Tibial nerve (tissue), 4 donors: ENCODE measurements at regions not wholly inside any gene's neighbourhood (a gene's known extent, or its start where the extent isn't known, plus 50 kb on each side); places are given as distances from the start of the nearest gene placed in this dataset.
"Not testable (repeated sequence)": the region's sequence is repeated elsewhere in the genome, so short reads cannot be mapped to it uniquely, and the experiment has no call there.

Experiments
- DNase-seq, 2 donors: peaks; one replicate each; pipeline ENCODE4 v3.0.0-alpha.2; 2019; ENCODE audit warnings: low spot score in 2 of 2
- H3K27ac ChIP-seq, 4 donors: fragments of 200-600 bp; sonication (generic) in 3 of 4; one replicate each; pipeline ENCODE4 v1.5.1; 2017 to 2019; ENCODE audit warnings: mild to moderate bottlenecking in 1 of 4
- H3K27me3 ChIP-seq, 2 donors: fragments of 200-600 bp; sonication (generic) in 1 of 2; one replicate each; pipeline versions ENCODE4 v1.5.1 to v1.6.0; 2017 to 2019
- H3K36me3 ChIP-seq, 3 donors: fragments of 200-600 bp; sonication (generic); one replicate each; pipeline ENCODE4 v1.5.1; 2018 to 2019
- H3K4me1 ChIP-seq, 4 donors: fragments of 200-600 bp; sonication (generic) in 3 of 4; one replicate each; pipeline ENCODE4 v1.5.1; 2017 to 2019
- H3K4me3 ChIP-seq, 4 donors: fragments of 200-600 bp; sonication (generic) in 3 of 4; one replicate each; pipeline ENCODE4 v1.5.1; 2017 to 2019; ENCODE audit warnings: mild to moderate bottlenecking in 1 of 4, moderate library complexity in 1 of 4
- H3K9me3 ChIP-seq, 4 donors: fragments of 200-600 bp; sonication (generic) in 3 of 4; one replicate each; pipeline ENCODE4 v1.5.1; 2017 to 2019
- EP300 ChIP-seq, 2 donors: sonication (generic); formaldehyde crosslinking; IDR thresholded peaks; one replicate each; pipeline ENCODE4 v1.6.1; 2017; ENCODE audit warnings: antibody characterized with exemption in 2 of 2, mild to moderate bottlenecking in 1 of 2
- POLR2A ChIP-seq, 2 donors: fragments of 450-650 bp; IDR thresholded peaks; one replicate each; pipeline ENCODE4 v1.6.1; 2017; ENCODE audit warnings: antibody characterized with exemption in 2 of 2, mild to moderate bottlenecking in 2 of 2, moderate library complexity in 2 of 2
- WGBS, 2 donors: methylation state at CpG; one replicate each; pipeline ENCODE4 v1.1.5; 2018; 5-methylcytosine and 5-hydroxymethylcytosine counted together
- TF ChIP-seq, protein P1 (sequence below), 5 experiments: fragments of 200-600 bp in 3 of 5; fragments of 450-650 bp in 2 of 5; sonication (generic) in 3 of 5; IDR thresholded peaks; one replicate each; pipeline ENCODE4 v1.5.1; 2016 to 2019; ENCODE audit warnings: antibody characterized with exemption in 5 of 5, mild to moderate bottlenecking in 3 of 5, moderate library complexity in 2 of 5

DNA sequence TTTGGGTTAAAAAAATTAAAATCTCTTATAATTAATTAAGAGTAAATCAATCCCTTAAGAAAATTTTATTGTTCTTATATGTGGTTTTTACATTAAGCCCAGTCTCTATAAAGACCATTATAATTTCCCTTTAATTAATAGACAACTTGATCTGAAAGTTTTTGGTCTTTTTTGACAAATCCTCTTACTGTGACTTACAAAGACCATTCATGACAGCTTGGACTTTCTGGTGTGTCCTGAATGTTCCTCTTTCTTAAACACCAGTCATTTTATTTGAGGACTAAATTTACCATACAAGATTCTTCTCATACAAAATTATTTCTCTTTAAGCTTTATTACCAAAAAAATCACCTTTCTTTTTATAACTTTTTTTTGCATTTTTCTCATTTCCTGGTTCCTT, 368.3 kb downstream of the ADGRD1 start:
- Histone ChIP-seq H3K27ac (no peak overlapping the region), H3K9me3 (peaks cover 0 to 12% (median 0%) of the 10 kb centered on the region in 4 donors), H3K4me3 (no peak overlapping the region), H3K4me1 (peaks cover 0 to 7% (median 0%) of the 10 kb centered on the region in 4 donors), H3K36me3 (no peaks in the 10 kb centered on the region), H3K27me3 (no peaks in the 10 kb centered on the region)
- TF ChIP-seq, protein P1, sequence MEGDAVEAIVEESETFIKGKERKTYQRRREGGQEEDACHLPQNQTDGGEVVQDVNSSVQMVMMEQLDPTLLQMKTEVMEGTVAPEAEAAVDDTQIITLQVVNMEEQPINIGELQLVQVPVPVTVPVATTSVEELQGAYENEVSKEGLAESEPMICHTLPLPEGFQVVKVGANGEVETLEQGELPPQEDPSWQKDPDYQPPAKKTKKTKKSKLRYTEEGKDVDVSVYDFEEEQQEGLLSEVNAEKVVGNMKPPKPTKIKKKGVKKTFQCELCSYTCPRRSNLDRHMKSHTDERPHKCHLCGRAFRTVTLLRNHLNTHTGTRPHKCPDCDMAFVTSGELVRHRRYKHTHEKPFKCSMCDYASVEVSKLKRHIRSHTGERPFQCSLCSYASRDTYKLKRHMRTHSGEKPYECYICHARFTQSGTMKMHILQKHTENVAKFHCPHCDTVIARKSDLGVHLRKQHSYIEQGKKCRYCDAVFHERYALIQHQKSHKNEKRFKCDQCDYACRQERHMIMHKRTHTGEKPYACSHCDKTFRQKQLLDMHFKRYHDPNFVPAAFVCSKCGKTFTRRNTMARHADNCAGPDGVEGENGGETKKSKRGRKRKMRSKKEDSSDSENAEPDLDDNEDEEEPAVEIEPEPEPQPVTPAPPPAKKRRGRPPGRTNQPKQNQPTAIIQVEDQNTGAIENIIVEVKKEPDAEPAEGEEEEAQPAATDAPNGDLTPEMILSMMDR (IDR thresholded peaks at IDR 0.05): no peak
- TF ChIP-seq EP300 (IDR thresholded peaks at IDR 0.05) (no peak), POLR2A (IDR thresholded peaks at IDR 0.05) (no peak)
- DNase-seq: no peak

DNA sequence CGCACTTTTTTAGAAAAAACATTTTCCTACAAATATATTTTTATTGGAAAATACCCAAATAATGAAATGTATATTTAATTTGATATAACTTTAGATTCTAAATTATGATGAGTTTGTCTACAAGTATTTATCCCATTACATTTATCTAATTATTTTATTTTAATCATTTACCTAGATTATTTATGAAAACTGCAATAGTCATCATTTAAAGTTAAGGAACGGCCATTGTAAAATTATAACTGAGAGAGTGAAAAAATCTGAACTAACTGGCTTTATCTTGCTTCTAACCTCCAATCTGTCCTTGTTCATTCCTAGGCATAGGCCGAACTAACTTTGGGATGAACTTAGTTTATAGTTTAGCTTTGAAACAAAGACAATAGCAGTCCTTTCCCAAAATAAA, 368.8 kb downstream of the ADGRD1 start:
- H3K27ac ChIP-seq, H3K27me3 ChIP-seq, DNase-seq, H3K4me3 ChIP-seq, H3K36me3 ChIP-seq, H3K4me1 ChIP-seq: not testable (repeated sequence)
- WGBS, 2 donors: 88 to 89% methylated on average over 3 of the region's 3 CpGs
- H3K9me3 ChIP-seq: peaks cover 0 to 12% (median 0%) of the 10 kb centered on the region in 4 donors

DNA sequence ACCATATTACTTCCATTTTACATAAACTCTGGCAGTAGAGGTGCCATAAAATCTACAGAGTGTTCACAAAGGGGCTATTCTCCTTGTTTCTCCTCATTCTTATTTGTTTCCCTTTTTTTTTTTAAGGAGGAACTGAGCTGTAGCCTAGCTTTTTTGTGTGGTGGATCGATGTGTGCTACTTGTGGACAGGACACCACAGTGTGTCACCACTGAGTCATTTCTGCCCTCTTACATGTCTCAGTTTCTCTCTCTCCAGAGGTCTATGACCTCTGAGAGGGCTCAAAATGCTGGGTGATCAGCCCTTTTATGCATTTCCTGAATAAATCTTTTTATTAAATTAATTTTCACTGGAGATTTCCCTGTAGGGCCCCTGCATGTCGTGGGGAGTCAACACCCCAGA, 370.2 kb downstream of the ADGRD1 start:
- H3K4me3 ChIP-seq: no peak overlapping the region
- no peaks in the 10 kb centered on the region for H3K36me3 ChIP-seq
- no peaks in the 10 kb centered on the region for H3K27me3 ChIP-seq
- peaks cover 0 to 7% (median 0%) of the 10 kb centered on the region in 4 donors for H3K4me1 ChIP-seq
- DNase-seq: peak in 1 of 2 donors; percentile 1
- H3K27ac ChIP-seq: no peak overlapping the region
- TF ChIP-seq EP300 (IDR thresholded peaks at IDR 0.05) (no peak), POLR2A (IDR thresholded peaks at IDR 0.05) (no peak)
- TF ChIP-seq, protein P1 (IDR thresholded peaks at IDR 0.05): no peak
- 20 to 34% methylated on average over 2 of the region's 2 CpGs for WGBS, 2 donors
- H3K9me3 ChIP-seq: peaks cover 0 to 12% (median 0%) of the 10 kb centered on the region in 4 donors

DNA sequence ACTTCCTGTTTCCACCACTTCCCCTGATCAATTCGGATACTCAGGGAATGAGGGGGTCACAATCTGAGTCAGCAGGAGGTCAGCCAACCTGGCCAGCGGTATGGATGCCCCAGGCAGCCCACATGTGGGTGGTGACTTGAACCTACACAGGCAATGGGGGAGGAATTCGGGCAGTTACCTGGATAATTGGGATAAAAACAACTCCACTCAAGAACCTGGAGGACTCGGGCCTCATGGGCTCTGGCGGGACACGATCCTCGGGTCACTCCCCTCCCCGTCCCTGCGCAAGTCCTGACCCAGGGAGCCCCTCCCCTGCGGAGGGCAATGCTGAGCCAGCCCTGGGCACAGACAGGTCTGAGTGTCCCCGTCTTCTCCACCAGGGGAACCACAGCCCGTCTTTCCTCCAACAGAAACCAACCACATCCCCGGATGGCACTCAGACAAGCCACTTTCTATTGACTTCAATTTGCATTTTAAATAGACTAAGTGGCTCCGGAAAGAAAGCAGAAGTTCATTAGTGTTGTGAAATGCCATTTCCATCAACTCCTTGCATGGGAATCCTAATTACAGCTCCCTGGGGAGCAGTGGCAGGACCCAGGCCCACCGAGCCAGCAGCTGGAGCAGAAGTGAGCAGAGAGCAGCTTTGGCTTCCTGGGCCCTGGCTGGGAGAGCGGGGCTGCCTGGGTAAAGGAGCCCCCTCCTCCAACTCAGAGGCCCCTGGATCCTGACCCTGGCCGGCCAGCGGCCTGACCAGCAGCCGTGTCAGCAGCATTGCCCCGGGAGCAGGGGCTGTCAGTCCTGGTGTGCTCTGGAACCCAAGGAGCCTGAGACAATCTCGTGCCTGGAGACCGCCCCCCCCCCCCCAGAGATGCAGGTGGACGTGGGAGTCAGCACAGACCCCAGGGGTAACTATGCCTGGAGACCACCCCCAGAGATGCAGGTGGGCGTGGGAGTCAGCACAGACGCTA, 374.1 kb downstream of the ADGRD1 start:
- no peaks in the 10 kb centered on the region for H3K36me3 ChIP-seq
- H3K27ac ChIP-seq: no peak overlapping the region
- H3K4me1 ChIP-seq: peaks cover 0 to 7% (median 0%) of the 10 kb centered on the region in 4 donors
- 70 to 73% methylated on average over 19 to 20 of the region's 25 CpGs for WGBS, 2 donors
- DNase-seq: no peak
- no peak overlapping the region for H3K4me3 ChIP-seq
- H3K9me3 ChIP-seq: no peaks in the 10 kb centered on the region
- TF ChIP-seq, protein P1 (IDR thresholded peaks at IDR 0.05): no peak
- TF ChIP-seq EP300 (IDR thresholded peaks at IDR 0.05) (no peak), POLR2A (IDR thresholded peaks at IDR 0.05) (no peak)
- no peaks in the 10 kb centered on the region for H3K27me3 ChIP-seq

DNA sequence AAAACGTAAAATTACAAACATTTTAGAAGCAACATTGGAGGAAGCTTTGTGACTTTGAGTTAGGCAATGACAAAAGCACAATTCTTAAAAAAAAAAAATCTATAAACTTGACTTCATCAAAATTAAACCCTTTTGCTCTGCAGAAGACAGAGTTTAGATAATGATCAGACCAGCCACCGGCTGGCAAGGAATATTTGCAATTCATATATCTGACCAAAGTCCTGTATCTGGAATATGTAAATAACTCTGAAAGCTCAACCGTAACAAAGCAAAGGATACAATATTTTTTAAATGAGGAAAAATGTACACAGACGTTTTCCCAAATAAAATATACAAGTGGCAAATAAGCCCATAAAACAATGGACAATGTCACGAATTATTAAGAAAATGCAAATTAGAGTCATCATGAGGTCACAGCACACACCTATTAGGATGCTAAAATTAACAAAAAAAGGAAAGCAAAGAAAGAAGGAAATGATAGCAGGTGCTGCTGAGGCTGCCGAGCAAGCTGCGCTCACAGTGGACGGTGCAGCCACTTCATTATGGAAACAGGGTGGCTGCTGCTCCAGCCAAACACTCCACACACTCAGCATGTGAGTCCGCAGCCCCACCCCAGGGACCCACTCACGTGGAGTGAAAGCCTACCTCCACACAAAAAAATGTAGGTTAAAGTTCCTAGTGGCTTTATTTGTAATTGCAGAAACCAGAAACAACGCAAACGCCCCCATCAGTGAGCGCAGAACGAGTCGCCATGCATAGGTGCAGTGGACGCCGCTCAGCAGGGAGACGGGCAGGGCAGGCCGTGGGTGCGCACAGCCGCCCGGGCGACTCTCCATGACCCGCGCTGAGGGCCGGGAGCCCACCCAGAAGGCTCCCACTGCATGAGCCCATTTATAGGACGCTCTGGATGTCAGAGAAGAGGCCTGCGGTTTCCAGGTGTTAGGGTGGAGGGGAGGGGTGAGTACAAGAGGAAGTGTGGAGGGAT, 375.4 kb downstream of the ADGRD1 start:
- not testable (repeated sequence) for DNase-seq, H3K27ac ChIP-seq, H3K4me3 ChIP-seq, H3K4me1 ChIP-seq, H3K27me3 ChIP-seq, H3K36me3 ChIP-seq, H3K9me3 ChIP-seq
- WGBS, 2 donors: 79 to 83% methylated on average over 27 to 28 of the region's 28 CpGs
